Stimulated activated CD4-positive, alpha-beta T cell treated with anti-CD3 and anti-CD28 coated beads, Interleukin-15, amount 100 ng/mL, for 48 hours (primary cell): ENCODE measurements at regions not wholly inside any gene's neighbourhood (a gene's known extent, or its start where the extent isn't known, plus 50 kb on each side); places are given as distances from the start of the nearest gene placed in this dataset.
"Not testable (repeated sequence)": the region's sequence is repeated elsewhere in the genome, so short reads cannot be mapped to it uniquely, and the experiment has no call there.

Experiments
- DNase-seq, 2 donors: peaks; one replicate each; pipeline ENCODE4 v3.0.0-alpha.2; 2020; ENCODE audit warnings: low read depth in 2 of 2

DNA sequence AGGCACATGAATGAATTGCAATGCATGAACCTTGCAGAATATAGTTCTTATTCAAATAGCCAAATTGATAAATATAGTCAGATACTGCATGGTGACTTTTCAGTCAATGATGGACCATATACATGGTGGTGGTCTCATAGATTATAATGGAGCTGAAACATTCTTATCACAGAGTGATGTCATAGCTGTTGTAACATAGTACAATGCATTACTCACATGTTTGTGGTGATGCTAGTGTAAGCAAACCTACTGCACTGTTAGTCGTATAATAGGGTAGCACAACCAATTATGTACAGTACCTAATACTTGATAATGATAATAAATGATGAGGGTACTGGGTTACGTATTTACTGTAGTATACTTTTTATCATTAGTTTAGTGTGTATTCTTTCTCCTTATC is 280.3 kb downstream of the BCAT1 start:
- DNase-seq: no peak

DNA sequence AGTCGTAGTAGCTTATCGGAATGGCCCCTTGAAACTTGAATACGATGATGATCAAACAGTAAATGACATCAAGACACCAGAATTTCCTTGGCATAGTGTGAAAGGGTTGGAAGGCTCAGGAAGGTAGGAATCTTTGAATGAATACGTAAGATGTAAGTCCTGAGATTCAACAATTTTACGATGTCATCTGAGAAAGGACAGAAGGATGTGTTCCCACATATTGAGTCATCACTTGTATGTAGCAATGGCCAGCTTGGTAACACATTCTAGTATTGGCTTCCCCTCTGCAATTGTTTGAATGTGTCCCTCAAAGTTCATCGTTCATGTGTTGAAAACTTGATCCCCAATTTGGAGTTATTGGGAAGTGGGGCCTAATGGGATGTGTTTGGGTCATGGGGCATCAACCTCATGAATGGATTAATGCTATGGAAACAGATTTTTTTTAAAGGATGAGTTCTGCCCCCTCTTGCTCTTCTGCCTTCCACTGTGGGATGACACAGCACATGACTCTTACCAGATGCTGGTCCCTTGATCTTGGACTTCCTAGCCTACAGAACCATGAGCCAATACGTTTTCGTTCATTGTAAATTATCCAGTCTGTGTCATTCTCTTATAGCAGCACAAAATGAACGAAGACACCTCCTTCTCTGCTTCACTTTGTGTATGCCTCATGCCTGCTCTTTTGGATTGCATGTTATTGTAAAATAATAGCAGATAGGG is 284.6 kb downstream of the BCAT1 start:
- no peak for DNase-seq

DNA sequence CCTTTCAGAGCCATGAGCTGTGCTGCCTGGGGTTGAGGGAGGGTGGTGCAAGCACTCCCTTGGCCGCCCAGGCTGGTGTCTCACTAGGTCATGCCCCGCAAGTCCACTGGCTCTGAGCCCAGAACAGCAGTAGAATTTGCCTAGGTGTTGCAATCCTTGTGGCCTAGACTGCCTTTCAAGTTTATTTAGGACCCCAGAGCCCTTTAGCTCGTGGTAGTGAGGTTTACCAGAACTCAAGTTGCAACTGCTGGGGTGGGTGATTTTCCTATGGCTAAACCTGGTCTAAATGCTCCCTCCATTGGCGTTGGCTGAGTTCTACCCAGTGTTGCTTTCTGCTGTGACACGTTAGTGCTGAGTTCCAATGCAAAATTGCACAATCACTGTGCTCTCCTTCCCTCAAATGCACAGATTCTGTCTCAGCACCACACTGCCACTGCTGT is 287.2 kb downstream of the BCAT1 start:
- no peak for DNase-seq

DNA sequence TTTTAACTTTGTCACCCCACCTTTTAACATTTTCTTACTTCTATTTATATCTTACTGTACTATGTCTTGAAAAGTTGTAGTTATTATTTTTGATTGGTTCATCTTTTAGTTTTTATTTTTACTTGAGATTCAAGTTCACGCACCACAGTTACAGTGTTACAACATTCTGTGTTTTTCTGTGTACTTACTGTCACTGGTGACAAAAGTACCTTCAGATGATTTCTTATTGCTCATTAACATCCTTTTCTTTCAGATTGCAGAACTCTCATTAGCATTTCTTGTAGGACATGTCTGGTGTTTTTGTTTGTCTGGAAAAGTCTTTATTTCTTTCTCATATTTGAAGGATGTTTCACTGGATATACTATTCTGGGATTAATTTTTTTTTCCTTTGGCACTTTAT is 289.9 kb downstream of the BCAT1 start:
- DNase-seq: no peak

DNA sequence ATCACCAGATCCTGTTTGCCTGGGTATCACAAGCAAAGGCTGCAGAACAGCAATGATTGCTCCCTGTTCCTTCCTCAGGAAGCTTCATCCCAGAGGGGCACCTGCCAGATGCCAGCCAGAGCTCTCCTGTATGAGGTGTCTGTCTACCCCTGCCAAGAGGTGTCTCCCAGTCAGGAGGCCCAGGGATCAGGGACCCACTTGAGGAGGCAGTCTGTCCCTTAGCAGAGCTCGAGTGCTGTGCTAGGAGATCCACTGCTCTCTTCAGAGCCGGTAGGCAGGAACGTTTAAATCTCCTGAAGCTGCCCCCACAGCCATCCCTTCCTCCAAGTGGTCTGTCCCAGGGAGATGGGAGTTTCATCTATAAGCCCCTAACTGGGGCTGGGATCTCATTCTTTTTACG is 294.6 kb downstream of the BCAT1 start:
- not testable (repeated sequence) for DNase-seq

DNA sequence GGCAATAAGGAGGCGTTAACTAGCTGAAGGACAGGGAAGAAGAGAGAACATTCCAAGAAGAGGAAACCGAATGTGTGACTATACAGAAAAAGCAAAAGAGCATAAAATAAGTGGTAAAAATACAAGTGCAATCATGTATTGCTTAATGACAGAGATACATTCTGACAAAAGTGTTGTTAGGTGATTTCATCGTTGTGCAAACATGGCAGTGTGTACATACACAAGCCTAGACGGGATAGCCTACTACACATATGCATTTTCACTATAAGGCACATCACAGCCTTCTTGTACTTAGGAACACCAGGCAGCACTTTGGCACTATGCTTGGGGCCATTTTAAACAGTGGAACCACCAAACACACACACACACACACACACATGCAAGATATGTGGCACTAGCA is 299.3 kb downstream of the BCAT1 start:
- DNase-seq: no peak

DNA sequence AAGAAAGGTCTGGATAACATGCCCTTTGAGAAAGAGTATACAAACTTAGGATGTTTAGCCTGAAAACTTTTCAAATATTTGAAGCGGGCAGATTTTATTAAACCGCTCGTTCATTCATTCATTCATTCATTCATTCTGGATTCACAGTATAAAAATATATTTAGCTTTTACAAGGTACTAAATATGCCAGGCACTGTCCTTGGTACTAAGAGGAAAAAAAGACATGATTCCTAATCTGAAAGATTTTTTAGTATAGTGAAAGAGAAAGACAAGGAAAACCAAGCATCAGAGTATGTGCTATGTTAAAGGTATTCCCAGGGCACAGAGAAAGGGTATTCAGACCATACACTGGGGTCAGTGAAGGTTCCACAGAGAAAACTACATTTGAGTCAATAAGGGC is 299.7 kb downstream of the BCAT1 start:
- no peak for DNase-seq

DNA sequence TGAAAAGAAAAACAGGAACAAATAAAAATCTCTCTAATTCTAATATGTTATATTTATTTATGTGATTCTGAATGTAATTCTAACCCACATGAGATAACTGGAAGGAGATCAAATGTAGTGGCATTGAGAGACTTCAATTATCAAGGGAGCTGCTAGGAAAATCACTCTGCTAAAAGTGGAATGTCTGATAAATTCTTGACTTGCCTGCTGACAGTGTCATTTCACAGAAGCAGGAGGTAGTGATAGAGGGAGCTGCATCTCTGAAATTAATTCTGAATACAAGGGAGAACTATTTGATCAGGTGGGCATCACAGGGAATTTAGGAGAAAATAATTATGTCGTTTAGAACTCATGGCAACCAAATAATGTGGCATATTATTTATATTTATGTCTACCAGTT is 303.6 kb downstream of the BCAT1 start:
- no peak for DNase-seq

DNA sequence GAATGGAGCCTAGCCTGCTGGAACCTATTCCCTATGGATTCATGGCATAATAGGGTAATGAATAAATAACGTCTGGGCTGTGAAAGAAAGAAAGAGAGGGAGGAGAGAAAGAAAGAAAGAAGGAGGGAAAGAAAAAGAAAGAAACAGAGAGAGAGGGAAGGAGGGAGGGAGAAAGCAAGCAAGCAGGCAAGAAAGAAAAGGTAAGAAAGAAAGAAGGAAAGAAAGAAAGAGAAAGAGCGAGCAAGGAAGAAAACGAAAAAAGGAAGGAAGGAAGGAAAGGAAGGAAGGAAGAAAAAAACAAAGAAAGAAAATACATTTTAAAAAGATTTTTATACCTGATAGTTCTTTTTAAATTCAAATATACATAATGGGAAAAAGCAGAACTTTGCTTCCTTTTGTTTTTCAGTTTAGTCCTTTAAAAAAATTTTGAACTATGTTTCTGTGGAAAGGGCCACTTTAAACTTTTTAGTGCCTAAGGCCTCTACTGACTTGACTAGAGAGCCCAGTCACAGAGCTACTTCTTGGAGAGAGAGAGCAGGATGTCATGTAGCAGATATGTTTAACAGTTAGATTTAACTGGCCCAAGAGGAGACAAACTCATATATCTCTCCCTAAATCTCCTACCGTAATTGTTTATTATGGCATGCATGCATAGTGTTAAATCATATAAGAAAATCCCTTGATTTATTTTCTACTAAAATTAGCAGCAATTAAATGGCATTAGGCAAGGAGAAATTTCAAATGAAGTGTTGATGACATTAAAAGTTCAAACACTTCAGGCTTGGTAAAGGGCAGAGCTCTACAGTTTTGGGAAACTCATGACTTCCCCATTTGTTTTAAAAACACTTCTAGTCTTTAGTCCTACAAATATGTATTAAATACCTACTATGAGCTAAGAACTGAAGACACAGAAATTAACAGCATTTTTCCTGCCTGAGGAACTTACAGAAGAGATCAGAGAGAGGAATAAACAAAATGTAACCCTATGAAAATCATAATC is 305.5 kb downstream of the BCAT1 start:
- DNase-seq: no peak

DNA sequence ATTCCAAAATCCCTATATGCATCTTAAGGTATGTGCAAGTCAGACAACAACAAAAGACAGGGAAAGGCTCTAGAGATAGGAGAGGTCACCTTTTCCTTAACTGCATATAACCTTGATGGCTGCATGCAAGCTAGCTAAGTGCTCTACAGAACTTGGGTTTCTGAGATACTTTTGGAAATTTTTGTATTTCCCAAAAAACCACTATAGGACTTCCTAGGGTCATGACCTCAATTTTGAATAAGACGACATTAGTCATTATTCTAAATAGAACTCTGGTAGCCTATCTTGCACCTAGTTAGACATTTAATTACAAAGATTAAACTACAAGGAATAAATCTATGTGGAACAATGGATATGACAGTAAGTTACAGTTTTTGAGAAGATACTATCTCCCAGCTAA is 309.3 kb downstream of the BCAT1 start:
- DNase-seq: no peak

DNA sequence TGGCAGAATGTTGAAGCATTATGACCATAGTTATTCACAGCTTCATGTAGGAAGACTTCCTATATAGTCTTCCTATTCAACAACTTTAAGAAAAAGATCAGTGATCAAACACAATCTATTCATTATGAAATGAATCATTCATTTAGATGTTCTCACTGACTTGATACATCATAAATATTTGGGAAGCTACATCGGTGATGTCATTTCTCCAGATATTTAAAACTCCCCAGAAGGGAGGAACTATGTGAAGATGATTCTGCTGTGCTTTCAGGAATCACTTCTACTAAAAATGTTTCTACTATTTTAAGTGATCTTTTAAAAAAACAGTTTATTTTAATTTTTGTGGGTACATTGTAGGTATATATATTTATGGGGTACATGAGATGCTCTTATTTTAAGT is 316.4 kb downstream of the BCAT1 start:
- no peak for DNase-seq

DNA sequence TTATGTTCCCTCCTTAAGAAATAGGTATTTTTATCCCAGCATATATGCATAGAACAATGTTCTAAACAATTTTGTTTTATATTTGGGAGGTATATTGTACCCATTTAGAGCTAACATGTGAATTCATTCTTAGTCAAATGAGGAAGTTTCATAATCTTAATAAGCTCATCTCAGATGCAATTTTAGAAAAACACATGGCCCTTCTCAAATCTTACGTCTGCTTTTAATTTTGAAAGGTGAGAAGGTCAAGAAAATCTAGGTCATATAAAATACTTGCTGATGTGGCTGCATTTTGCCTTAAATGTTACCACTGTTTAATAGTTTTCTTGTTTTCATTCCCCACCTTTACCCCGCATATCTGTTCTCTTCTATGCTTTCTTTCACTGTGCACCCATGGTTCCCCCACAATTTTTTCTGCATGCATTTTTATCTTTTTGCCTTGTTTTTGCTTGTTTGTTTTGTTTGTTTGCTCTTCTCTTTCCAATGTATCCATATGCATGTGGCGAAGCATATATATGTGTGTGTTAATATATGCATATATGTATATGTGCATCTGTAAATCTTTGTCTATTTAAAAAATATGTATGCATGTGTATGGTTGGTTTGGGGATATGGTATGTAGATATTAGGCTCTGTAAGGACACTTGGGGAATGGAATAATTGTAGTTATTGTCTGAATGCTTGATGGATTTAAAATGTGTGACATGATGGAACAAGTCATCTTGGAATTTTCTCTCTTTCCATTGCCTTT is 317.1 kb downstream of the BCAT1 start:
- no peak for DNase-seq

DNA sequence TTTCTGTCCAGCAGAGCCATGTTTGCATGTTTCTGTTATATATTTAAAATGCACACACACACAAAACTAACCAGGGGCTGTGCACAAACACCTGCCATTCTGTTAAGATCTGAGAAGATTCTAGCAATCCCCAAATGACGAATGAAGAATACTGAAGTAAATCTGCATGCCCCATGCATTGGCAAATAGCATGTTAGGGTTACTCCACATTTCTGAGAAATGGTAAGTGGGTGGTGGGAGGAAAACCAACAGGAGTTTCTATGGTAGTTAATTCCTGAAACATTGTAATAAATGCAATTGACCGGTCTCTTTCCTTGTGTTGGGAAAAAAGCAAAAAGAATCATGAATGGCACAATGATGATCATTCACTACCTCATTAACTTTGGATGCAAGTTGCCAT is 318.0 kb downstream of the BCAT1 start:
- DNase-seq: no peak

DNA sequence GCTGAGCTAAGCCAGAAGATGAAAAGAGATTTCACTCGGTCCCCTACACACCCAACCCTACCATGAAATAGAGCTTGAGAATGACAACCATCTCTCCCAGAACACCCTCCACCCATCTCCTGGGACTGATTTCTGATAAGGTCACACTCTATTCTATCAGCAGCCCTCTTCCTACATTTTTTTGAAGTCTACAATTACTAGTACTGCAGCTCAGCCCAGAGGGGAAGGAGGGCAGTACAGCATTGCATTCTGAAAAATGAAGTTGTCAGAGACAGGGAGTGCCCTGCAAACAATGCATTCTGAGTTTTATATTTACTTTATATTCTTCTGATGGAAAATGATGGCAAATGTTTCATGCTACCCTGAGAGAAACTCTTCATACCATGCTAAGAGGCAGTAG is 318.5 kb downstream of the BCAT1 start:
- DNase-seq: no peak

DNA sequence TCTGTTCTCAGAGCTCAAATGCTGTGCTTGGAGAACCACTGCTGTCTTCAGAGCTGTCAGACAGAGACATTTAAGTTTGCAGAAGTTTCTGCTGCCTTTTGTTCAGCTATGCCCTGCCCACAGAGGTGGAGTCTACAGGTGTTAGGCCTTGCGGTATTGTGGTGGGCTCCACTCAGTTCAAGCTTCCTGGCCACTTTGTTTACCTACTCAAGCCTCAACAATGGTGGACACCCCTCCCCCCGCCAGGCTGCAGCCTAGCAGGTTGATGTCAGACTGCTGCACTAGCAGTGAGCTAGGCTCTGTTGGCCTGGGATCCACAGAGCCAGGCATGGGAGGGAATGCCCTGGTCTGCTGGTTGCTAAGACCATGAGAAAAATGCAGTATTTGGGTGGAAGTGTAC is 323.8 kb downstream of the BCAT1 start:
- DNase-seq: no peak

DNA sequence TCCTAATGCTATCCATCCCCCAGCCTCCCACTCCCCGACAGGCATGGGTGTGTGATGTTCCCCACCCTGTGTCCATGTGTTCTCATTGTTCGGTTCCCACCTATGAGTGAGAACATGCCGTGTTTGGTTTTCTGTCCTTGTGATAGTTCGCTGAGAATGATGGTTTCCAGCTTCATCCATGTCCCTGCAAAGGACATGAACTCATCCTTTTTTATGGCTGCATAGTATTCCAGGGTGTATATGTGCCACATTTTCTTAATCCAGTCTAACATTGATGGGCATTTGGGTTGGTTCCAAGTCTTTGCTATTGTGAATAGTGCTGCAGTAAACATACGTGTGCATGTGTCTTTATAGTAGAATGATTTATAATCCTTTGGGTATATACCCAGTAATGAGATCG is 328.9 kb downstream of the BCAT1 start:
- DNase-seq: not testable (repeated sequence)

DNA sequence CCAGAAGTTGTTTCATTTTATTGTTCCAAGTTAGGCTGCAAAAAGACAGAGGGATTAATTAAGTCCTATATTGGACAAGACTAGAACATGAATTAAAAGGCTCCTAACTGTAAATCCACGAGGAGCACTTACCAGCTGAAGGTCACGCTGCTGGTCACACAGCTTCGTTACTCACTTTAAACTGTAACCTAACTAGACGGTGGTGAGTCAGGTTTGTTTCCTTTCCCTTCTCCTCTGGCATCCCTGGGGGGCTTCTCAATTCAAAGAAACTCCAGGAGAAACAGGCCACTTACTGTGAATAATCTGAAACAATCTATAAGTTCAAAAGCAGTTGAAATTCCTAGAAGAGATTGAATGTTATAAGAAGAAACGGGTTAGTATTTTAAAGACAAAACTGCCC is 331.4 kb downstream of the BCAT1 start:
- DNase-seq: no peak

DNA sequence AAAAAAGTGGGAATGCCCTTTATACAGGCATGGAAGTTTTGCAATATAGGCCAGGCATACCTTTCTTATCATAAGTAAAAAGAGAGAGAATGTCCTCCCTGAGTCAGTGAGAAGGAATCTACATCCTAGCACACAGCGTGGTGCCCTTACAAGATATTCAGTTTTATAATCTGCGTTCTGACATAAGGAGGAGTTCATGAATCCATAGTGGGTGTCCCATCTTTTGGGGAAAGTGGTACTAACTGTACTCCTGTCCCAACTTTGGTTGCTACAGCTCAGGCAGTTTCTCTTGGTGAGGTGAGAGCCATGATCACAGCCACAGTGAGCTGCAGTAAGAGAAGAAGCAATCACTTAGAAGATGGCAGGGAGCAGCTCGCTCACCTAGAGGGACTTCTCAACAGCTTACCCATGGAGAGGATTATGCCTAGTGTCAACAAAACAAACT is 332.9 kb downstream of the BCAT1 start:
- DNase-seq: no peak

DNA sequence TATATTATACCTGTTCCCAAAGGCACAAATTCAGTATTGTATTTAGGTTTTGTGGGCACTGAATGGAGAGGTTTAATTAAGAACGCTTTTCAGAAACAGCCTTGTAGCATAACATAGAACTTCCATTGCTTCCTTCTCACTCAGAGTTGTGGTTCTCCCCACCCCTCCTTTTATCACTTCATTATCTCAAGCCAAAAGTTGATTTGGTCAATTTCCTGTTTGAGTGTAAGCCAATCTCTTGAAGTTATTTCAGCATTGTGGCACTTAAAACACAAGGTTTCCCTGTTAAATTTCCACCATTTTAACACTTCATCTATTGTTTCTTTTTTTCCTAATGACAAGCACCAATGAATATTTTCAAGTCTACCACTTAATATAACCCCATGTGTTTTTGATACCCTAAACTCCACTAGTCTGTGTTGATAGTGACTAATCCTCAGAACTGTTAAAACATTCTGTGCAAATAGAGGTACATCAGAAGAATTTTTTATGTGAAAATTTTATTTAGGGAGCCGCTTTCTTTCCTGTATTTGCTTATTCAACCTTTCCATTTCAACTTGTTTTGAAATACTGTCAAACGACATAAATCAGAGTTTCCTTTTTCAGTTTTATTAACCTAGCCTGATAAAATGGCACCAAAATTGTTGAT is 340.1 kb downstream of the BCAT1 start:
- DNase-seq: no peak

DNA sequence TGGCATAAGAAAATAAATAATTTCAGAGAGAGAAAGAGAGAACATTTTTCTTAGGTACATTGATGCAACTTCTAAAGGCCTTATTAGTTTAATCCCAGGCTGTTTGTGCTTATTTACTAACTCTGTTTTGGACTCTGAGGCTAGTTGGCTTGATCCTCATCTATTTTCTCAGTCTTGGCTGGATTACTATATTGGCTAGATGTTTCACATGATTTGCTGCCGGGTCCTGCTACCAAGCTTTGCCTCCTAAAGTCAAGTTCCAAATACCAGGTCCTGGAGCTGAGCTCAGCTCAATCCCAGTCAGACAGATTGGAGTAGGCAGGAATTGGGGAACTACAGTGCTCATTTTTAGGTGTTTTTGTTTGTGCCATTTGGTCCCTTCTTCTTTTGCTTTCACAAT is 340.8 kb downstream of the BCAT1 start:
- DNase-seq: no peak

DNA sequence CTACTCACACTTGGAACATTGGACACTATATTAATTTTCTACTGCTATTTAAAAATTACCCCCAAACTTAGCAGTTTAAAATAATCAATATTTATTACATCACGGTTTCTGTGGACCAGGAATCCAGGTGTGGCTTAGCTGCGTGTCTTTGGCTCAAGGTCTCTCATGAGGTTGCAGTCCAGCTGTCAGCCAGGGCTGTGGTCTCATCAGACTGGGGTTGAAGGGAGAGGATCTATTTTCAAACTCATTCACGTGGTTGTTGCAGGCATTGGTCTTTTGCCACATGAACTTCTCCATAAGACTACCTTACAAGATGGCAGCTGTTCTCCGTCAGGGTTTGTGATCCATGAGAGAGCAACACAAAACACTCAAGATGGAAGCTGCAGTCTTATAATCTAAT is 343.0 kb downstream of the BCAT1 start:
- no peak for DNase-seq

DNA sequence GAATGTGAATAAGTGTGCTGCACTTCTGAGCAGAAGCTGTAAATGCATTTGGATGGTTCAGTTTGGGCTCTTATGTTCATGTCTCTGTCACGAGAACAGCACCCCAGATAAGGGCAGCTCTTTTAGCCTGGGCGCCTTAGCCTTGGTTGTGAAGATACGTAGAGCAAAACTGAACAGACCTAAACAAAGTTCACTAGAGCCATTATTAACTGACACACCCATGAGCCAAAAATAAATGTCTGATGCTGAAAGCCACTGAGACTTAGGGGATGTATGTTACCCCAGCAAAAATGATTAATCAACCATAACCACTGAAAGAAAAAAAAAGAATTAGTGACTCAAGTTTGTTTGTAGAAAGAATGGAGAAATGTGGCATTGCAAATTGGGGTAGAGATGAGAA is 343.4 kb downstream of the BCAT1 start:
- no peak for DNase-seq
